NCI-H82 treated with DMSO at 0.1 percent for 48 hours (cell line): ENCODE measurements at regions not wholly inside any gene's neighbourhood (a gene's known extent, or its start where the extent isn't known, plus 50 kb on each side); places are given as distances from the start of the nearest gene placed in this dataset.

Experiments
- DNase-seq: peaks from one replicate; lab custom pipeline; 2025; ENCODE audit not compliant: unreplicated experiment; lab: John Stamatoyannopoulos, UW

DNA sequence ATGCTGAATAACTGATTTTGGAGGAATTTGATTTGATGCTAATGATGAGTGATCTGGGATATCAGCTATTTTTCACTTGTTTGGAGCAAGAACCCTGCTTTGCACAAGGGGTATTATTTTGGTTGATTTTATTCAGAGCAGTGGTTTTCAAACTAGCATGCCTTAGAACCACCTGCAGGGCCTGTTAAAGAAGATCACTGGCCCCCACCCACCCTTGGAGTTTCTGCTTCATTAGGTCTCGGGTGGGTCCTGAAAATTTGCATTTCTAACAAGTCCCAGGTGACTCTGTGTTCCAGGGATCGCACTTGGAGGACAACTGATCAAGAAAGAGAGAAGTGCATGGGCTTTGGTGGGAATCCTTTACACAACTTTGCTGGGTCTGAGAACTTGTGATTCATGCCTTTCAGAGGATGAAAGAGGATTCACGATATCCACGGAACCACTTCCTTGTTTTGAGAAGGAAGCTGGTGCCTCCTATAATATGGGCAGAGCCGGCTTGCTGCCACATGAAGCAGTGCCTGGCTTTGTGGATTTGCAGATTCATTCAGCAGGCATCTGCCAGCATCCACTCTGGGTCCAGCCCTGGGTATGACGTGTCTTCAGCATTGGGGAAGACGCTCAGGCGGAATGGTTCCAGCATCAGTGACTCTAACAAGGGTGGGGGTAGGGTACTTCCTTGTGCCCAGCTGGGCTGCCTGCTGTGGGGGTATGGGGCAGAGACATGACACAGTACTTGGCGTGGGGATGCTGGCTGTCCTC lies 106.6 kb upstream of the PITX1 start:
- DNase-seq, result no peak

DNA sequence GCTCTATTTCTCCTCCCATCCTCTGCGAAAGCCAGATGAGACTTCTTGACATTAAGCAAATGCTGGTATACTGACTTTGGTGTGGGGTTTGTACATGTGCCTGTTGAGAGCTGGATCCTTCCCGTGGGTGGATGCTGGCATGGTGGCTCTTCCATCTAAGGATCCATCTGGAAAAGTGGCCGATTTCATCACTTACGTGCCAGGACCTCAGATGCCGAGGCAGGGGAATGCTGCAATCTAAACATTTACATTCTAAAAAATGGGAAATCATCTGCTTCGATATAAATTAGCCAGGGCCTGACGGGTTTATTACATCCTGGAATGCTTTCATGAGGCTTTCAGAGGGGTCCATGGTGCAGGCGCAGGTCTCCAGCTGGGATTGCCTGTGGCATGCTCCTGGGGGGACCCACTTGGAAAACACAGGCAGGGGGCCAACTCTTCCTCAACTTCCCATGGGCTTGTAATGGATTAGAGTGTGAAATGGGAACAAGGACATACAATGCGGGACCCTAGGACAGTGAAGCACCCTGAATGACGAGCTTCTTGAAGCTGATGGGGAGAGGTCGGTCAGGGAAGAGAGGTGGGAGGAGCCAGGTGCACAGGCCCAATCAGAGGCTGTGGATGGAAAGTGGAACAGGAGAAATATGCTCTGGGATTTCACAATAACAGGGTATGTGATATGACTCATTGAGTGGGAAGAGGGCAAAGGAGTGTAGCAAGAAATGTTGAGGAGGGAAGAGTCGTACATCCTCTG lies 105.5 kb upstream of the PITX1 start:
- no peak for DNase-seq

DNA sequence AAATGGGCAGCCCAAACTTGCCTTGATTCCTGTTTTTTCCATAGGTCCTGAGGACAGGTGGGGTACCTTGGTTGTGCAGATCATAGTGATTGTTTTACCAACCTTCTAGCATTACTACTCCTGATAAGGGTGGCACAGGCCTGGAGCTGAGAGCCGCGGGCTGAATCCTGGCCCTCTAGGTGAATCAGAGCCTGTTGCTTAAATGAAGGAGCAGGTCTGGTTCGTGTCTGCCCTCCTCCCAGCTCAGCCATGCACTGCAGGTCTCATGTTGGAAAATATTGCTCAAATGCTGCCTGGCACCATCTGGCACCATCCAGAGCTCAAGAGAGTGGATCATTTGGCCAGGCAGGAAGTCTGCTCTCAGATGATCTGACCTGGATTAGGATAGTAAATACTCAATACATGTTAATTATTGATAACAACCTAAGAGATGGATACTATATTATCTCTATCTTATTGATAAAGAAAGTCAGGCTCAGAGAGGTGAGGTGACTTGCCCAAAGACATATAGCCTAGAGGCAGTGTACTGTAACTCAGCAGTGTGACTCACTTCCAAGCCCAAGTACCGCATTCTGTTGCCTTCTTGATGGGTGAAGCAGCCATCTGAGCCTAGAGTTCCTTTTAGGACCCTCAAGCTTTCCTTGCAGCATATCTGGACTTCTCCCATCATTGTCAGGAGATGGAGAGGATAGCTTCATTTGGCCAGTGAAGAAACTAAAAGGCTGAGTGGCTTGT lies 104.3 kb upstream of the PITX1 start:
- DNase-seq, result no peak

DNA sequence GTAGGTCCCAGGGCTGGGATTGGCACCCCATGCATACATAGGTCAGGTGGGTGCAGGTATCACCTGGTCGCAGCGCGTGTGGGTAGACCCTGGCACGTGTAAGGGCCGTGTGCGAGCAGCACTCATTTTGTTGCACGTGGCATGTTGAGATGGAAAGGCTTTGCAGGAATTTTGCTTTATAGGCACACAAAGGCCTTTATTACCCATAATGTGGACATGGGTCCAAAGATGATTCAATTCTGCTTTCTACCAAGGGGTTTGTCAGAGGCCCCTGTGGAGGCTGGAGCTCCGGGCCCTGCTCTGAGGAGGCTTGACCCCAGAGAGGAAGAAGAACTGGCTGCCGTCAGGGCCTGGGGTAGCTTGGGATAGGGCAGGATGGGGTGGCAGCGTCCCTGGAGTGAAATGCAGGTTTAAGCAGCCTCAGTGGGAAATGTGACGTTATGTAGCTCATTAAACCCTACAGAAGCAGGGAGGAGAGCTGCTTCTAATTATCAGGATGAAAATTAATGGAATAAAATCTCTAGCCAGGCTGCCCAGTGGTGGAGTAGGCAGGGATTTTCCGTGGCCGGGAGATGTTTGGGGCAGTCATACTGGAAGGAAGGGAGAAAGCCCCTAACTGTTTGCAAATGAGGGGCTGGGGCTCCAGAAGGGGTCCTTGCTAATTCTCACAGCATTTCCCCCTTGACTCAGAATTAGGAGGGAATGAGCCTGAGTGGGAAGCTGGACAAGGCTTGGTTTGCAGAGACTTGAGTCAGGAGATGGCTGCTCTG lies 103.3 kb upstream of the PITX1 start:
- DNase-seq, result no peak

DNA sequence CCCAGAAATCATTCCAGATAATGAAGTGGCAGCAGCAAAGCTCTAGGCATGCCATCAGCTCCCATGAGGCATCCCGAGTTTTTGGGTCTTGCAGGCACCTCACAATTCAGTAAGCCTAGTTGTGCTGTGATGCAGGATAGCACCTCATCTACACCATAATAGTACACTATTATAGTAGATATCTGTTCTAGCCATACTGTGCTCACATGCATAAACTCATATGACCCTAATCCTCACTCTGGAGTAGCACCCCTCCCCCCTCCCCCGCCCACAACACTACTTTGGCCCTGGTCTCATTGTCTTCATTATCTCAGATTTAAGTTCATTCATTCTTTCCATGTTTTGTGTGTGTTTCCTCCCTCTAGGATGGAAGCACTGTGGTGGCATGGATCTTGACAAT lies 102.5 kb upstream of the PITX1 start:
- DNase-seq, result no peak

DNA sequence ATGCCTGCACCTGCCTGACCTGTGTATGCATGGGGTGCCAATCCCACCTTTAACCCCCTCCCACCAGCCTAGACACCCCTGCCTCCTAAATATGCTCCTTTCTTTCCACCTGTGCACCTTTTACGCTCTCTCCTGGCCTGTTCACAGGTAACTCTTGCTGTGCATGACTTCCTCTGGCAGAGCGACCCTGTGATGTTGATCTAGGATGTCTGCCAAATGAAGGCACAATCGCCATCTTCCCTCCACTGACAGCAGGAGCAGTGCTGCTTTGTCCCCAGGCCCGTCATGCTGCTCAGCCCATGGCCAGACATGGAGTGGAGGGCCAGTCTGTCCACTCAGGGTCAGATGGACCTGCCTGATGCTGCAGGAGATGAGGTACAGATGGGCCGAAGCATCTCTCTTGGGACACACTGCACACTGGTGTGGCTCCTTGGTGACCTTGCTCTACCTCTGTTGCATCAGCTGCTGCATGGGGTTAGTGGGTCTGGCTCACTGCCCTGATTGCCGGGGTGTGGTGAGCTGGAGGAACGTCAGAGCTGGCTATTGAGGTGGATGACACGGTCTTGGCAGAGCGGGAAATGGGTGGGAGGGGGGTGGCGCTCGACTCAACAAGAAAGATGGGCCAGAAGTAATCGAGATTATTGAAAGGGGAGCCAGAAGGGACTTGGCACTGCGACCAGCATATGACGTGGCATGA lies 101.7 kb upstream of the PITX1 start:
- DNase-seq, result no peak

DNA sequence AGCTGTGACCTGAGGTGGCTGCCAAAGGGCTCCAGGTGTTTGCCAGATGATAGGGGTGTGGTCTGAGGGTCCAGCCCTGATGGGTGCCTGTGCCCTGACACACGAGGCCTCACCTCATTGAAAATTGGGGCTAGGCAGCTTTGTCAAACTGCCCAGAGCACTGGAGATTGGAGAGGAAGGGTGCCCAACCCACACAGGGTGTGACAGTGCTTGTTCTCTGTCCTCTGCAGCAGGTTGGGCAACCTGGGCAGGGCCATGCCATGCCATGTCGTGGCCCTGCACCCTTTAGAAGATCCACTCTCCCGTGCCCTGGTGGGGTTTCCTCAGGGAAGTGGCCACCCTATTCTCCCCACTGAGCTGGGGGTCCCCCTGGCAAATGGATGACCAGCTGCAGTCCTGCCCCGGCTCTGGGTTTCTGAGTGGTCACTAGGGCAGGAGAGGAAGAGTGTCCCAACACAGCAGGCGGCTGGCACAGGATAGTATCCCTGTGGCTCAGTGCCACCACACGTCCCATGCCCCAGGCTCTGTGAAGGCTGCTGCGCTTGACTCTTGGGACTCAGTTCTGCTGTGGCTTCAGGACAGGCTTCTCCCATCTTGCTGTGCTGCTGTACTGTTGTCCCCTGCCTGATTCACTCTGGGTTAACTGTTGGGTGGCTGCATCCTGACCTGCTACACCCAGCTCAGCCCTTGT lies 100.8 kb upstream of the PITX1 start:
- no peak for DNase-seq

DNA sequence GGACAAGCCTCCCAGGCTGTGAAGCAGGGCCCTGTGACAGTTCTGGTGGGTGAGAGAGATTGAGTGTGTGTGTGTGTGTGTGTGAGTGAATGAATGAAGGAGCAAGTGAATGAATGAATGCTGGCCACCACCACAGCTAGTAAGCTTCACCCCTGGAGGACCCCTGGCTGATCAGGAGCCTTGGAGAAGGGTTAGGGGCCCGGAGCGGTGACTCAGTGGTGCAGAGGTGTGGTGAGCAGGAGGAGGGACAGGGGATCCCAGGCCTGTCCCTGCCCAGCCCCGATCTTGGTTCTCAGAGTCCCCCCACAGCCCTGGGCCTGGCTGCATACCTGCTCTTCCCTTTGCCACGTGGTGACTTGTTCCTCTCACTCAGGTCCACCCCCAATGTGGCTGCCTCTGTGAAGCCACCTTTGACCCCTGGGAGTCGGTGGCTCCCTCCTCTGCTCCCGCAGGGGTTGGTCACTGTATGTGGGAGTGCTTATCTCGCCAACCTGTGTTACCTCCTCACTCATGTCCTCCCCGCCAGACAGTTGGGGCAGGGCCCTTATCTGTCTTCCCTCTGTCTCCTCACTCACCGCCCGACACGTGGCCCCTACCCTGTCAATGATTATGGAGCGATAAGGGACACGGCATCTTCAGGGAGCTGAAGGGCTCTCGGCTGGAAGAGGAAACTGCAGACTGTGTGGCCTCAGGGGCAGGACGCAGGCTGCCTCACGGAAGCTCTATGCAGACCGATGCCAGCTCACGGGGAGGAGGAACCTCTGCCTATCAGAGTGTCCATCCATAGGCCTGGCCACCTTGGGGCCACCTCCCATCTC lies 99.9 kb upstream of the PITX1 start:
- no peak for DNase-seq

DNA sequence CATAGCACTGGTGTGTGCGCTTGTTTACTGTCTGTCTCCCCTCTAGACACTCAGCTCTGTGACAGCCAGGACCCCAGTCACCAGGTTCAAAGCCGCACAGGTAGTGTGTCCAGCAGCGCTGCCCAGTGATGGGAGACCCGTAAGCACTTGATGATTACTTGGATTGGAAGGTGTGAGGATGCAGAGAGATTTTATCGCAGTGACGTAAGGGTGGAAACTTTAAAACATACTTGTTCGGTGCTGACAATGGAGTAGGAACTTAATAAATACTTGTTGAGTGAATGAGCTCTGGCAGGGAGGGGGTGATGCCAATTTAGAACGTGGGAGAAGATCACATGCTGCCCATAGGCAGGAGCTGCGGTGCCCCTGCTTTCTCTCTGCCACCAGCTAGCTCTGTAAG lies 99.2 kb upstream of the PITX1 start:
- DNase-seq, result no peak

DNA sequence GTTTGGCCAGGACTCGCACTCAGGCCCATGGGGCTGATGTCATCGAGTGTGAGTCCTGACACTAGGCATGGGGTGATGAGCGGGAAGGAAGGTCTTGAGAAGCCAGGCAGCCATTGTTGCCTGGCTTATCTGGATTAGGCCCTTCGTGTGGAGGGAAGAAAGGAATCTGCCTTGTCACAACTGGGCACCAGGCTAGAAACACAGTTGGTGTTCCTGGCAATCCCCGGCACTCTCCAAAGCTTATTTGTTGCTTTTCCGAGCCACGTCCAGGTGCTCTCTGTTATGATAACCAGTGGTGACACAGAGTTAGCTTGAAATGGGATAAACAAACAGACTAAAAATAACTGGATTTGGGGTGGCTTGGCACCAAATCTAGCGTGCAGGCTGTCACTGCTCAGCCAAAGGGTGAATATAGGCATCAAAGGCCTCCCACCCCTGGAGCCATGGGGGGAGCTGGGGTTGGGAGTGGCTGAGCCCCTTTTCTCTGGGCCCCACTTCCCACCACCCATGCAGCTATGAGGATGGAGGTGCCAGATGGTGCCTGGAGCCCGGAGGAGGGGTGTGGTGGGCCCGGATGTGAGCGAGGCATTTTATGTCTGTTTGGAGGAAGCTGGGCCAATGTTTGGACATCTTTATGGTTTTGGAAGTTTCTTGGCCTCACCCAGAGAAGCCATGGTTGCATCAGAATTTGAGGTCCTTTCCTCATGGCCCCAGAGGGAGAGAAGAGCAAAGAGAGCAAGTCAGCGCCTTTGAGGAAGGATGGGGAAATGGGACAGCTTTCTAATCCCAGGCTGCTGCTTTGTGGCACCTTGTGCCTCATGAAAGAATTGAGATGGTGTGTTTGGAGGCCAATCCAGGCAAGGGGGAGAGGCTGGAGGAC lies 98.0 kb upstream of the PITX1 start:
- no peak for DNase-seq

DNA sequence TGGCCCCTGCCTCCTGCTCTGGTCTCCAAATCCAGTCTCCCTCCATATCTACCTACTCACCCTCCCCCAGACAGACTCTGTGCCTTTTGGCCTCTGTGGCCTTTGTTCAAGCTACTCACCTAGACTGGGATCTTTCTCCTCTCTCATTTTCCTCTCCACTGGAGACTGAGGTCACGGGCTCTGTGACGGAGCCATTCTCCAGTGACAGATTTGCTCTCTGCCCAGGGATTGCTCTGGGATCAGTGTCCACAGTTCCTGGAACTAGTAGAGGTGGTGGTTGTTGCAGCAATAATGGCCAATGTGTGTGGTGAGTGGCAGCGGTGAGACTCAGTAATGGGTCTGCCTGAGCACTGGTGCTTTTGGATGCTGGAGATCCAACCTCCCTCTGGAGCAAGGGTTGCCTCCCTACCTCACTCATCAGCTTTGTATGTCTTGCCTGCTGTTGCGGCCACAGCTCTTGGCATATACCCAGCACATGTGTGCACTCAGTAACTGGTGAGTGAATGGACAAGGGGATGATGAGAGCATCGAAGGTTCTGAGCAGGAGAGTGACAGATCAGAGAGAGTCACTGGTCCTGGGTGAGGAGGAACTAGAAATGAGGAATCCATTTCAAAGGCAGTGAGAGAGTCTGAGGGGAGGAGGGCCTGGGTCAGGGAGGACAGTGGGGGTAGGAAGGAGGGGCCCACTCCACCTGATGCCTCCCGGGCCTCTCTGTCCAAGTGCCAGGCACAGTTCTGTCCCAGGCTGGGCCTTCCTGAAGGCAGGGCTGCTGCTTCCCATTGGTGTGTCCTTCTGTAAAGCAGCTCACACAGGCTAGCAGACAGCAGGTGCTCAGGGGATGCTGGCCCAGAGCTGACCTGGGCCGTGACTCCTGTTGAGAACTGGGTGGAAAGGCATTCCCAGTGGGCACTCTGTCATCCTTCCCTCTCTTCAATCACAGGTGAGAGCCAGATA lies 96.5 kb upstream of the PITX1 start:
- DNase-seq, result no peak

DNA sequence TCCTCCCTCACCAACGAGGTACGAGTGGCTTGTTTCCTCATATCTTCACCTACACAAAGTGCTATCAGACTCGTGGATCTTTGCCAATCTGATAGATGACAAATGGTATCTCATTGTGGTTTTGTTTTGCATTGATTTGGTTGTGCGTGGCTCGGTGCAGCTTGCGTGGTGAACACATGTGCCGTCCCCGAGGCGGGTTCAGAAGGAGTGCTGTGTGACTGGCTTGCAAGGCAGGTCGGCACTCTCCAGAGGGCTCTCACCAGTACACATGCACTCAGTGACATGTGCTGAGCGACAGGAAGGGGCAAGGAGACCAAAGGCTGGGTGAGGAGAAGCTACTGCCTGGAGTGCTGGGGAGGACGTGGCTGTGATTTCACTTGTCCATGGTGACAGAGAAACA lies 95.3 kb upstream of the PITX1 start:
- no peak for DNase-seq

DNA sequence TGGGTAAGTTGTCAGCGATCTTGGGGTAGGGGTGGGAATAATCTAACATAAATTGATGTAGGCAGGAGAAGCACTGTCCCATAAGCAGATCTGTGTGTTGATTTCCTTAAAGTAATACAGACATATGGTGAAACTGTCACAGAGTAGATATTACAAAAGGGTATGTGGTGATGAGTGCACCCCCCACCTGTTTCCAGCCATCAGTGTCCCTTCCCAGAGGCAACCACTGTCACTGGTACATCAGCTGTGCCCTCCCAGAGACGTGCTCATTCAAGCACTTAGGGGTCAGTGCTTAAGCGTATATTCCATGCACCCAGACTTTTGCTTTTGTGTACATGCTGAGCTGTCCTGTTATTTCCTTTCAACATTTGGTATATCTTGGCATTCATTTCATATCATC lies 94.3 kb upstream of the PITX1 start:
- no peak for DNase-seq

DNA sequence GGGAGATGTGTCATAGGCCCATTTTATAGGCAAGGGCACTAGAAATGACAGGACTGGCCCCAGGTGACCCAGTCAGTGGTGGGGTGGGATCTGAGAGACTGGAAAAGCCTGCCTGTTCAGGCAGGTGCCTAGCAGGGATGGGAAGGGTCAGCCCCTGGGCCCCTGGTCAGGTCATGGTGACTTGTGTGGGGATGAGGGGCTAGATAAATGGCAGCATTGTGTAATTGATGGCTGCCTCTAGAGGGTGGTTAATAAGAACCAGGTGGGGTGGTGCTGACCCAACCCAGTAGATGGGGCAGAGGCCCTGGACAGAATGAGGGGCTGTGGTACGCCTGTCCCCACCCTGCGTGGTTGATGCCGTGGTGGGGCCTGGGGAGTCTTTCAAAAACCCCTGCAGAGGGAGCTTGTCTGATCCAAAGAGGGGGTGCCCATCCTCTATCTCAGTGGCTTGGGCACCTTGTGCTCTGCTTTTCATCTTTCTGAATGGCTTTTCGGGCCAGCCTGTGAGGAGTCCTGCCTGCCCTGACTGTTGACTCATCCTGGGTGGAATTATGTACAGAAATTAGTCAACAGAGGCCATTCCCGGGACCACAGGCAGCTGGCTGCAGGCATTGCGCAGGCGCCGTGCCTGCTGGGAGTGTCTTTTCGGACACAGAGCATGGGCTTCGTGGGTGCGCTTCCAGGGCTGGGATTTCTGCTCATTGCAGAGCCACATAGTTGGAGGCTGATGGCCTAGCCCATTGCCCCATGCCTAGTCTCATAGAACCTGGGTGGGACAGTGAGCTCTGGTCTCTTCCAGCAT lies 93.6 kb upstream of the PITX1 start:
- DNase-seq, result no peak

DNA sequence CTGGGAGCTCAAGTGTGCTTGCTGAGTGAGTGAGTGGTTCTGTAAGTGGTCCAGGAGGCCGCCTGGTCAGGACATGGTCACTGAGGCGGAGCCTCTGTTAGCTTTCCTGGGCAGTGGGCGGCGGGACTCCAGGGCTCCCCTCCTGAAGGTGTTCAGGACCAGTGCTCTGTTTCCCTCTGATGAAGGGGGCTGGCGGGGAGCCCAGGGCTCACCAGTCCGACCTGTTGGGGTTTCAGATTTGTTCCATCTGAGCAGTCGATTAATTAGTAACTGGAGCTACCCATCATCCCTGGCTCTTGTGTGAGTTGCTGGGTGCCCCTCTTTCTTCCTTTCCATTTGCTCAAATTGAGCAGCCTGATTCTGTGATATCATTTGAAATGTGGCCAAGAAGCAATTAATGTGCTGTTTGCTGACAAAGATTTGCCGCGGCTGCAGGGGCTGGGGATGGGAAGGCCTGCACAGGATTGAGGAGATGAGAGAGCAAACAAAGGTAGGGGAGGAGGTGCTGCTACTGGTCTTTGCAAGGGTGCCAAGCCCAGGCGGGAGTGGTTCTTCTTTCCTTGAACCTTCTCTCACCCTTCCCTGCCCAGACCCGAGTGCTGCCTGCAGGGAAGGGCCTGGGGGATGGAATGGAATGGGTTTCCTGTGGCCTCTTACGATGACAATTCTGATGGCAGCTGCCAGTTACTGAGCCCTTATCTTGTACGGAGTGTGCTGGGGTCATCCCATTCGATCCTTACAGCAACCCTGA lies 92.8 kb upstream of the PITX1 start:
- no peak for DNase-seq

DNA sequence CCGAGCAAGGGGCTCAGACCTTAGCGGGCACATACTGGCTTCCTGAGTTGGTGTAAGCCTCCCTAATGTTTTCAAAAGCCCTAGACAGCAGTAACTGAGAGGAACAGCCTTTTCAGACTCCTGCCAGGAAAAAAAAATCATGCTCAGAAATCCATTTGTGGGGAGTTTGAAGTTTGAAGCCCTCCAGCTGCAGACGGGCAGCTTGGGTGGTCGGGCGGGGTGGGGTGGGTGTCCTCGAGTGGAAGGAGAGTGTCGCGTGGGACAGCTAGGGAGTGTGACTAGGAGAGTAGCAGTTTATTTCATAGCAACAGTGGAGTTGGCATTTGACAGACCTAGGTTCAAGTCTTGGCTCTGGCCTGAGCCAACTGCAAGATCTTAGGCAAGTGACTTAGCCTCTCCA lies 90.7 kb upstream of the PITX1 start:
- DNase-seq, result no peak
